Epithelial cell of proximal tubule (primary cell): ENCODE measurements at regions not wholly inside any gene's neighbourhood (a gene's known extent, or its start where the extent isn't known, plus 50 kb on each side); places are given as distances from the start of the nearest gene placed in this dataset.
"Not testable (repeated sequence)": the region's sequence is repeated elsewhere in the genome, so short reads cannot be mapped to it uniquely, and the experiment has no call there.

Source experiments
- DNase-seq: peaks from one replicate; pipeline ENCODE4 v3.0.0-alpha.2; 2011; ENCODE audit warnings: low read depth
- H3K4me3 ChIP-seq: 2 replicates; pipeline ENCODE4 v1.5.1; 2011; ENCODE audit warnings: low read depth, mild to moderate bottlenecking, low read length
- CTCF ChIP-seq: conservative IDR thresholded peaks from 2 replicates; pipeline ENCODE4 v1.5.1; 2012; ENCODE audit warnings: low read depth, mild to moderate bottlenecking, low read length

- DNase-seq, result no peak
- no peak for TF ChIP-seq CTCF
- H3K4me3 ChIP-seq, result no peak overlapping the region
Observed at GRCh38 chr1:78304341-78304740, 186.4 kb upstream of the PTGFR start.

GRCh38 chr1:78304761-78305160 is 186.0 kb upstream of the PTGFR start:
- no peak for DNase-seq
- H3K4me3 ChIP-seq, result no peak overlapping the region
- TF ChIP-seq CTCF, result no peak

- DNase-seq, H3K4me3 ChIP-seq: not testable (repeated sequence)
Observed at GRCh38 chr1:78310261-78310660, 180.5 kb upstream of the PTGFR start.

- H3K4me3 ChIP-seq, result no peak overlapping the region
- no peak for TF ChIP-seq CTCF
- DNase-seq, result no peak
Observed at GRCh38 chr1:78318011-78318410, 172.8 kb upstream of the PTGFR start.

- TF ChIP-seq CTCF, result no peak
- H3K4me3 ChIP-seq, result no peak overlapping the region
- no peak for DNase-seq
Observed at GRCh38 chr1:78319603-78320002, 171.2 kb upstream of the PTGFR start.

GRCh38 chr1:78322928-78323680 is 167.7 kb upstream of the PTGFR start:
- TF ChIP-seq CTCF, result no peak
- DNase-seq, result no peak

GRCh38 chr1:78325293-78325692 is 165.5 kb upstream of the PTGFR start:
- TF ChIP-seq CTCF, result no peak
- no peak overlapping the region for H3K4me3 ChIP-seq

More at GRCh38 chr1:78322928-78323680, 167.7 kb upstream of the PTGFR start:
- H3K4me3 ChIP-seq, result no peak overlapping the region

More at GRCh38 chr1:78325293-78325692, 165.5 kb upstream of the PTGFR start:
- no peak for DNase-seq
